Skeletal muscle tissue (tissue), 3 donors: ENCODE measurements at regions not wholly inside any gene's neighbourhood (a gene's known extent, or its start where the extent isn't known, plus 50 kb on each side); places are given as distances from the start of the nearest gene placed in this dataset.

Experiments used
- H3K27ac ChIP-seq: one replicate; pipeline ENCODE4 v1.7.0; 2013; ENCODE audit warnings: mild to moderate bottlenecking, low read depth, low read length, inconsistent platforms
- H3K27me3 ChIP-seq, 3 donors: one replicate each; pipeline ENCODE4 v1.7.0; 2013; ENCODE audit warnings: low read length in 3 of 3; ENCODE audit not compliant: control insufficient read depth in 3 of 3, insufficient read depth in 3 of 3
- H3K36me3 ChIP-seq, 3 donors: one replicate each; pipeline ENCODE4 v1.7.0; 2013; ENCODE audit warnings: low read length in 3 of 3; ENCODE audit not compliant: control insufficient read depth in 3 of 3, insufficient read depth in 3 of 3
- H3K4me1 ChIP-seq, 3 donors: one replicate each; pipeline ENCODE4 v1.7.0; 2013; ENCODE audit warnings: low read length in 3 of 3, mild to moderate bottlenecking in 3 of 3; ENCODE audit not compliant: control insufficient read depth in 3 of 3, insufficient read depth in 3 of 3
- H3K4me3 ChIP-seq, 3 donors: one replicate each; pipeline ENCODE4 v1.7.0; 2013; ENCODE audit warnings: low read length in 3 of 3
- H3K9ac ChIP-seq, 3 donors: one replicate each; pipeline ENCODE4 v1.7.0; 2013; ENCODE audit warnings: low read length in 3 of 3, mild to moderate bottlenecking in 3 of 3, moderate library complexity in 2 of 3, low read depth in 1 of 3
- H3K9me3 ChIP-seq, 3 donors: one replicate each; pipeline ENCODE4 v1.7.0; 2013; ENCODE audit warnings: low read length in 3 of 3; ENCODE audit not compliant: control insufficient read depth in 3 of 3
- donor health status: Osteomylitis.

DNA sequence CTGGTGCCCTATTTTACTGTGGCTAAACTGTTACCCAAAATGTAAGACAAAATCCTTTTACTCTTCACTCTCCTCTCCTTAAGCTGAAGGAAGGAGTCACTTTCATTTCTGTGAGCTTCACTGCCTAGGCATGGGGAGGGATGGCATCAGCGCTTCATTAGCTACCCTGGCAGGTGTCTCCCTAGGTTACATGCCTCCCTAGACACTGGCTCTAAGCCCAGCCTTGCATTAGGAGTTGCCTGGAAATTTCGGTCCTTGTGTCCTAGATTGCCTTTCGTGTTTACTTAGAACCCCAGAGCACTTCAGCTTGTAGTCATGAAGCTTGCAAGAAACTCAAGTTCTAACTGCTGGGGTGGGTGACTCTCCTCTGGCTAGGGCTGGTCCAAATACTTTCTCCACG lies 520.5 kb upstream of the STXBP6 start:
- H3K36me3 ChIP-seq = no peaks in the 10 kb centered on the region
- H3K9ac ChIP-seq = no peak overlapping the region
- no peak overlapping the region for H3K27ac ChIP-seq
- H3K9me3 ChIP-seq = no peaks in the 10 kb centered on the region
- no peak overlapping the region for H3K4me3 ChIP-seq
- no peaks in the 10 kb centered on the region for H3K4me1 ChIP-seq
- no peaks in the 10 kb centered on the region for H3K27me3 ChIP-seq

DNA sequence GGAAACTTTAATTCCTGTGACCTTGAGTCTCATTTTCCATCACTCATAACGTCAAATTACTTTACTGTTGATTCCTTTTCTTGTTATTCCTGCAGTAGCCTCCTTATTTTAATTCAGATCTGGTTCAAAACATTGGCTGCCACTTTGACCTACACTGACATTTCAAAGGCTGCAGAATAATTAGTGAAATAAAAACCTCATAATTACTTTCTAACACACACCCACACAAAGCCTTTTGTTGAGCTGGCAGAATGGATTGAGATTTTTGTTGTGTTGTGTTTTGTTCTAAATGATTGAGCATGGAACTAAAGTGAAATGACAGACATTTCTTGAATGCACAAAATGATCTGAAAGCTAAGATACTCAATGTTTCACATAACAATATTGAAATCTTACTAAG lies 507.5 kb upstream of the STXBP6 start:
- H3K27ac ChIP-seq = no peak overlapping the region
- no peaks in the 10 kb centered on the region for H3K27me3 ChIP-seq
- H3K4me1 ChIP-seq = no peaks in the 10 kb centered on the region
- no peaks in the 10 kb centered on the region for H3K36me3 ChIP-seq
- no peak overlapping the region for H3K9ac ChIP-seq
- H3K9me3 ChIP-seq = no peaks in the 10 kb centered on the region
- no peak overlapping the region for H3K4me3 ChIP-seq

DNA sequence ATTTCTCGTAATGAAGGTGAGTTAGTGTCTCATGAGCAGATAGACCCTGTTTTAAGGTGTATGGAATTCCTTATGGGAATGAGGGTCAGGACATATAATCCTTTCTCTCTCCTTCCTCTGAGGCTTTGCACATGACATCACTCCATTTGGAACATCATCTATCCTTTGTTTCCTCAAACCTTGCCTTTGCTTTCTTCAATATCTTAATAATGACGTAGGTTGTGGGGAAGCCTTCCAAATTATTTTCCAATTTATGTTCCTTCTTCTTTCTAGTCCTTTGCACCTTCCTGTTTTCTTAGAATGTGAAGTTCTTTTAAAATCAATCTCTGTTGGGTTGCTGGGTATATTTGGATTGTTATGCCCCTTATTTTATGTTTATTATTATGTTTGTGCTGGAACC lies 502.9 kb upstream of the STXBP6 start:
- Histone ChIP-seq H3K4me3 (no peak overlapping the region), H3K9me3 (no peaks in the 10 kb centered on the region), H3K9ac (no peak overlapping the region), H3K27me3 (no peaks in the 10 kb centered on the region), H3K27ac (no peak overlapping the region), H3K4me1 (no peaks in the 10 kb centered on the region), H3K36me3 (no peaks in the 10 kb centered on the region)

DNA sequence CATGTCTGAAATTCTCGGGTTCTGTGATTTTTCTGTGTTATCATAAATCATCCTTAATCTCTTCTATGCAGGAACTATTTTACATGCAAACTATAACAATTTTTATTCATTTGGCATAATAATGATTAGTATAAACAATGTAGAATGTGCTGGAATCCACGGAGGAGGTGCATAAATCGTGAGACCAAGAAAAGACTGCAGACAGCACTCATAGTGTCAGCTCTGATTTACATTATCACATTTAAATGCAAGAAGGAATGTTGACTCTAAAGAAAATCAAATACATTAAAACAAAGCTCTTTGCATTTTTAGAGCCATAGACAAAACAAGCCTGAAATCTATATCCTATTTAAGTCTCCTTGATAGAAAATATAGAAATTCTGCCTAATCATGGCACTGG lies 501.7 kb upstream of the STXBP6 start:
- no peaks in the 10 kb centered on the region for H3K27me3 ChIP-seq
- H3K4me1 ChIP-seq = no peaks in the 10 kb centered on the region
- no peak overlapping the region for H3K9ac ChIP-seq
- no peaks in the 10 kb centered on the region for H3K9me3 ChIP-seq
- H3K36me3 ChIP-seq = no peaks in the 10 kb centered on the region
- no peak overlapping the region for H3K27ac ChIP-seq
- no peak overlapping the region for H3K4me3 ChIP-seq

DNA sequence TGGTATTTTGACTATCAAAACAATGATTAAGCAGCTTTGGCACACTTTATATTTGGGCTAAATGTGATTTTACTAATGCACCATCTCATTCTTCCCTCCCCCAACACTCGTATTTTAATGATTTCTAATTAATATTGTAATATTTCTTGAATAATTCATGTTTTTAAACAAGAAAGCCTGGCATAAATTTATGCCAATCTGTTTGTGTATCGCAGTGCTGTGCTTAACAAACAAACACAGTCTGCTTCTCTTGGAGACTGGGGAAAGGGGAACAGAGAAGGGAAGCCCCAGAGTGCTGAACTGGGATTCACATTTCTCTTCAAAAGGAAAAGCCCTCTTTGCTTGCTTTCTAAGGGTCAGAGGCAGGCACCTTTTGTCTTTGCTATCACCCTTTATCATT lies 496.9 kb upstream of the STXBP6 start:
- H3K9ac ChIP-seq = no peak overlapping the region

DNA sequence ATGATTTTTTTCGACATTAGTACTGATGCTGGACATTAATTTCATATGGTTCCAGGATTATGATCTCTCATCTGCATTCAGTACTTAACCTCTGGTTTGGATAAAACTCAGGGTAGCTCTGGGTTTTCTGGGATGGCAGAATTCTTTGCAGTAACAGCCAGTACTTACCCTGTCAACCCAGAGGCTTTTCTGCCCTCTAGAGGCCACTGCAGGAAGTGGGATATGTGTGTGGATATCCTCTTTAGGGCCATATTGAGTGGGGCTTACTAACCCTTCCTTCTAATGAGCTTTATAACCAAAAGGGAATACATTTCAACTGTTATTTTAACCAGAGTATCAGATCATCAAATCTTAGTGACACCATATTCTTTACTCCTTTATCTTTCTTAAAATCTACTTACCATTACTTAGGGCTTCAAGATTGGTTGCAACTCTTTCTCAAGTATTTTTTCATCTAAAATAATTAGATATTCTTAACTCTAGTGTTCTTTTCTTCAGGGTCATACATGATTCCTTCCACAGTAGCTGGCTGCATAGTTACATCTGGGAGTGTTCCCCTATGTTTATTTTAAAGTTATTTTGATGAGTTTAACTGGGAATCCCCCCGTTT lies 488.0 kb upstream of the STXBP6 start:
- Histone ChIP-seq H3K27me3 (no peaks in the 10 kb centered on the region), H3K4me3 (no peak overlapping the region), H3K27ac (no peak overlapping the region), H3K4me1 (no peaks in the 10 kb centered on the region), H3K36me3 (no peaks in the 10 kb centered on the region), H3K9me3 (no peaks in the 10 kb centered on the region), H3K9ac (no peak overlapping the region)

More for the DNA sequence above, 496.9 kb upstream of the STXBP6 start:
- Histone ChIP-seq H3K36me3 (no peaks in the 10 kb centered on the region), H3K4me3 (no peak overlapping the region), H3K27me3 (no peaks in the 10 kb centered on the region), H3K27ac (no peak overlapping the region), H3K4me1 (no peaks in the 10 kb centered on the region), H3K9me3 (no peaks in the 10 kb centered on the region)

DNA sequence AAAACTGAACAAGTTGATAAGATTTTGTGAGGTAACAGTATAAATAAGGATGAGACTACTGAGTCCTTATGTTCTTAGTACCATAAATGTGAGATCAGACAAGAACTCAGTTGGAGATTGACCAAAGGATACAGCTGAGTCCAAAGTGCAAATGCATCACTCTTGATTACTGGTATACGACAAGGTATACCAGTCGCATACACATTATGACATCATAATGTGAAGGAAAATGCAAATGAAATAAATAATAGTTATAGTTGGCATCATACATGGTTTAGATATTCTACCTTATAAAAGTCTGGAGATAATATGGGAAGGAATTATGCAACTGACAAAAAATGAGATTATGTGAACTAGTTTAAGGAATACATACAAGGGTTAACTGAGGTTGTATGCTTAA lies 476.3 kb upstream of the STXBP6 start:
- Histone ChIP-seq H3K9ac (no peak overlapping the region), H3K36me3 (no peaks in the 10 kb centered on the region), H3K4me1 (no peaks in the 10 kb centered on the region), H3K9me3 (no peaks in the 10 kb centered on the region), H3K27ac (no peak overlapping the region), H3K27me3 (no peaks in the 10 kb centered on the region), H3K4me3 (no peak overlapping the region)

GRCh38 chr14:25522926-25523325 lies 473.0 kb upstream of the STXBP6 start:
- Histone ChIP-seq H3K36me3 (no peaks in the 10 kb centered on the region), H3K27ac (no peak overlapping the region), H3K4me1 (no peaks in the 10 kb centered on the region), H3K9ac (no peak overlapping the region), H3K9me3 (no peaks in the 10 kb centered on the region), H3K27me3 (no peaks in the 10 kb centered on the region), H3K4me3 (no peak overlapping the region)

DNA sequence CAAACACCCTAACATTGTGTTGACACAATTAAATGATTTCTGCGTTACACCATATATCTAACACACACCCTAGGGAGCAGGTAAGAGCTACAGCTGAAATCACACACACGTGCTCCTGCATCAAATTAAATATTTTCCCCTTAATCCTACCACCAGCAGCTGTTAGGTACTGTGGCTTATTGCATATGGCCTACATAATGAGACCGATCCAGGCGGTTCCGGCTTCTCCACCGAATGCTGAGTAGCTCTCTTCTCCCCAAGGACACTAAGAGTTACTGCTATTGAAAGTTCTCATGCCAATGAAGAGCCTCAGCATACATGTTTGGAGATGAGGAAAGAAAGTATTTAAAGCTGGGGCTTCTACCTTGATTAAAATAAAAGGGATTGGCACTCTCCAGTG lies 472.2 kb upstream of the STXBP6 start:
- H3K9me3 ChIP-seq = no peaks in the 10 kb centered on the region
- H3K9ac ChIP-seq = no peak overlapping the region

GRCh38 chr14:25521616-25522015 lies 471.7 kb upstream of the STXBP6 start:
- no peak overlapping the region for H3K9ac ChIP-seq
- H3K27ac ChIP-seq = no peak overlapping the region
- no peaks in the 10 kb centered on the region for H3K9me3 ChIP-seq
- H3K27me3 ChIP-seq = no peaks in the 10 kb centered on the region
- no peaks in the 10 kb centered on the region for H3K36me3 ChIP-seq
- H3K4me1 ChIP-seq = no peaks in the 10 kb centered on the region
- H3K4me3 ChIP-seq = no peak overlapping the region

More for the DNA sequence above, 472.2 kb upstream of the STXBP6 start:
- no peak overlapping the region for H3K4me3 ChIP-seq
- no peaks in the 10 kb centered on the region for H3K4me1 ChIP-seq
- no peaks in the 10 kb centered on the region for H3K36me3 ChIP-seq
- no peak overlapping the region for H3K27ac ChIP-seq
- no peaks in the 10 kb centered on the region for H3K27me3 ChIP-seq

DNA sequence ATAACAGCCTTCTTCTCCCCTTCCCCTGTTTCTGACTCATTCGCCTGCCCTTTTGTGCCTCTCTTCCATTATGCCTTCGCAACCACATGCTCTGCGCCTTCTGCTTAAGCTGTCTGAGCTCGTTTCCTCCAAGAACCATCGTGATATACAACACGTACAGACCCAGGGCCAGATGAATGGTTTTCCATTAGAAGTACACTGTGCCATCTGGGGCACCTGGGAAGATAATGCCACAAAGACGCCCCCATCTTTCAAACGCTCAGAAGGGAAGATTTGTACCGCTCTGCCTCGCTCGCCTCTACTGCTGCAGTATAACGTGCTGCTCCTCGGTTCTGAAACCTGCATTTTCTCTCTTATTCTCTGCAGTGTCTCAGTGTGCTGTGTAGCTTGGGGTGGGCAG lies 470.9 kb upstream of the STXBP6 start:
- H3K36me3 ChIP-seq = no peaks in the 10 kb centered on the region
- no peaks in the 10 kb centered on the region for H3K9me3 ChIP-seq
- no peaks in the 10 kb centered on the region for H3K4me1 ChIP-seq
- no peaks in the 10 kb centered on the region for H3K27me3 ChIP-seq
- no peak overlapping the region for H3K27ac ChIP-seq
- H3K4me3 ChIP-seq = no peak overlapping the region
- no peak overlapping the region for H3K9ac ChIP-seq
